Large intestine (tissue), 3 donors: ENCODE measurements at regions not wholly inside any gene's neighbourhood (a gene's known extent, or its start where the extent isn't known, plus 50 kb on each side); places are given as distances from the start of the nearest gene placed in this dataset.

Experiments used
- DNase-seq, 2 donors: peaks; one replicate each; pipeline versions ENCODE4 v3.0.0 to v3.0.0-alpha.2; 2013
- H3K27ac ChIP-seq: one replicate; pipeline ENCODE4 v1.5.1; 2013; ENCODE audit warnings: low read length
- H3K27me3 ChIP-seq: 2 replicates; pipeline ENCODE4 v1.6.1; 2013; ENCODE audit warnings: low read length; ENCODE audit not compliant: control insufficient read depth, insufficient read depth
- H3K36me3 ChIP-seq: 2 replicates; pipeline ENCODE4 v1.6.1; 2013; ENCODE audit warnings: low read length; ENCODE audit not compliant: control insufficient read depth, insufficient read depth
- H3K4me1 ChIP-seq: one replicate; pipeline ENCODE4 v1.6.1; 2013; ENCODE audit warnings: low read length; ENCODE audit not compliant: control insufficient read depth, insufficient read depth
- H3K4me3 ChIP-seq: one replicate; pipeline ENCODE4 v1.5.1; 2013; ENCODE audit warnings: low read length
- H3K9me3 ChIP-seq: one replicate; pipeline ENCODE4 v1.6.1; 2013; ENCODE audit warnings: mild to moderate bottlenecking, low read depth, low read length, moderate library complexity; ENCODE audit not compliant: control insufficient read depth
- WGBS: methylation state at CpG from one replicate; pipeline ENCODE4 v1.1.5; 2013; ENCODE audit warnings: low lambda C conversion rate; ENCODE audit not compliant: insufficient coverage; 5-methylcytosine and 5-hydroxymethylcytosine counted together

- DNase-seq = no peak
- H3K36me3 ChIP-seq = no peaks in the 10 kb centered on the region
- H3K4me3 ChIP-seq = no peak overlapping the region
- no peaks in the 10 kb centered on the region for H3K9me3 ChIP-seq
- H3K4me1 ChIP-seq = peaks cover 13% of the 10 kb centered on the region
- WGBS = no CpG with 5 or more reads among the region's 5 CpGs
- no peak overlapping the region for H3K27ac ChIP-seq
- H3K27me3 ChIP-seq = peaks cover 2% of the 10 kb centered on the region
These were observed 95.7 kb upstream of the AKT3 start for GRCh38 chr1:243945727-243946126.

DNA sequence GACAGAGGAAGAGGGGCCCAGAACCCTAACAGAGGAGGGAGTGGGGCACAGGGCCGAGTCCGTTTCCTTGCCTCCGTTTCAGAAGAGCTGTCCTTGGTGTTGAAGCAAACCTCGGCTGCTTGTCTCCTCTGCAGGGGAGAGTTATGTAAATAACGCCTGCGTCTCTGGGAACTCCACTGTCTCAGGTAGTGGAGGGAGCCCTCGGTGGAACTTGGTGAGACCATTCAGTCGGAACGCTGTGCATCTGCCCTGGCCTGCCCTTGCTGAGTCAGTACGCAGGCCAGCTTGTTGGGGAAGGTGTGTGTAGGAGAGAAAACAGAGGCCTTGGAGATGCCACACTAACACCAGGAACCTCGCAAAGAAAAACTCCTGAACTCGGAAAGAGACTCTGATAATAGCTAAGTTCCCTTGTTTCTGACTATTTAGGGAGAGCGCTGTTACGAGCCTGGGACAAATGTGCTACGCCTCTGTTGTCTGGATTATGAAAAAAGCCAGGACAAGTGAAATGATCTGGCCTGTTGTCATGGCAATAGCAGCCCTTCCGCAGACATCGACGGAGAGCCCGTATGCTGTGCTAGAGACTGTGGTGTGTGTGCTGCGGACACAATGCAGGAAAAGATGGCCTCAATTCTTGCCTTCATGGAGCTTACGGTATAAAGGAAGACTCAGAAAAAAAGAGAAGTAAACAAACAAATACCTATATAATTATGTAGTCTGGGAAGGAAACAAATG, 94.6 kb upstream of the AKT3 start:
- DNase-seq = peak in 1 of 2 donors; percentile 30
- peaks cover 13% of the 10 kb centered on the region for H3K4me1 ChIP-seq
- WGBS = no CpG with 5 or more reads among the region's 21 CpGs
- H3K9me3 ChIP-seq = no peaks in the 10 kb centered on the region
- peaks cover 8% of the 10 kb centered on the region for H3K27me3 ChIP-seq
- no peak overlapping the region for H3K4me3 ChIP-seq
- H3K36me3 ChIP-seq = no peaks in the 10 kb centered on the region
- no peak overlapping the region for H3K27ac ChIP-seq

DNA sequence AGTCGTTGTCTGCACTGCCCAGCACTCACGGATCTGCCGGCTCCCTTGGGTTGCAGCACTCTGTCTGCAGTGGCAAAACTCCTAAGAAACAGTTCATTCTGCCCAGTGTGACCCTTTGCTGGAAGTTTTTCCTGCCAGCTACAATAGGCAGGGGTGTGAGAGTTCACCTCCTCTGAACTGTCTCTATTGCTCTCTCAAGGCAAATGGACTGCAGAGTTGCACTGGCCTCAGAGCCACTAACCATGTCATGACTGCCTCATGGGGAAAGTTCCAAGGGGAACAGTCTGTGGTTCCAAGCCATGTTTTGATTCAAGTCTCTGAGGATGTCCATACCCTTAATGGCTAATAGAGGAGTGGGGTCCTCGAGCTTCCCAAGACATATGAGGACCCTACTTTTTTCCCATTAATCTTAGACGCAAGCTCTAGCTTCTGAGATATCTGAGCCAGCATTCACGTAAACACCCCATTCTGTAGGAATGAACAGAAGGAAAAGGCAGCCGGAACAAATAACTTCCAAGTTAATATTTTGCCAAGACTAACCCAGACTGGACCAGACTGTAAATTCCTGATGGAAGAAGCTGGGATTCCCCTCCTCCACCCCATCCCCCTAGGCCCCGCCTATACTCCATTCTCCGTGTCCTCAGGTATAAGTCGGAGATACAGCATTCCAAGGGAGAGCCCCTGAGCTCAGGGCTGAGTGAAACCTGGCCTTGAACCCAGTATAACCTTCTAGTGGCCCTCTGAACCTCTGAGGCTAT, 93.8 kb upstream of the AKT3 start:
- 40% methylated on average over 1 of the region's 10 CpGs for WGBS
- H3K36me3 ChIP-seq = no peaks in the 10 kb centered on the region
- H3K27ac ChIP-seq = no peak overlapping the region
- H3K27me3 ChIP-seq = peaks cover 8% of the 10 kb centered on the region
- H3K9me3 ChIP-seq = no peaks in the 10 kb centered on the region
- no peak overlapping the region for H3K4me3 ChIP-seq
- peak; percentile 15 to 74 for DNase-seq
- peaks cover 13% of the 10 kb centered on the region for H3K4me1 ChIP-seq

- H3K27ac ChIP-seq = no peak overlapping the region
- 80% methylated on average over 1 of the region's 18 CpGs for WGBS
These were observed 92.4 kb upstream of the AKT3 start for GRCh38 chr1:243942196-243943150.

DNA sequence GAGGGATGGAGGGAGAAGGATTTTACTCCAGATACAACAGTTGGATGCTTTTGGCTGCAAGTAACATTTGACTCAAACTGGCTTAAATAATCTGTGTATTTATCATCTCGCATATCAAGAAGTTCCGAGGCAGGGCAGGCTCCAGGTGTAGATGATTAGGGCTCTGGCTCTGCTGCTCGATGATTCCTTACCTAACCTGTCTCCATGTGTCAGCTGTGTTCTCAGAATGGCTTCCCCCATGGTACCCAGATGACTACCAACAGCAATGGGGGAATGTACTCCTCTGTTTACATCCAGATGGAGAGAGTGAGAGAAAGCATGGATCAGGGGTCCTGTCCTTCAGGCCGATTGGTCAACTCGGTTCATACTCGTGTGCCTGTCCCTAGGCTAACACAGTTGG, 90.4 kb upstream of the AKT3 start:
- no CpG with 5 or more reads among the region's 6 CpGs for WGBS
- DNase-seq = no peak

More at GRCh38 chr1:243942196-243943150, 92.4 kb upstream of the AKT3 start:
- Histone ChIP-seq H3K27me3 (peaks cover 8% of the 10 kb centered on the region), H3K4me1 (peaks cover 13% of the 10 kb centered on the region), H3K36me3 (no peaks in the 10 kb centered on the region), H3K4me3 (no peak overlapping the region), H3K9me3 (no peaks in the 10 kb centered on the region)
- DNase-seq = no peak

GRCh38 chr1:243939167-243939848, 89.3 kb upstream of the AKT3 start:
- Histone ChIP-seq H3K36me3 (no peaks in the 10 kb centered on the region), H3K27ac (no peak overlapping the region), H3K9me3 (no peaks in the 10 kb centered on the region), H3K4me3 (no peak overlapping the region), H3K27me3 (peaks cover 11% of the 10 kb centered on the region), H3K4me1 (peaks cover 10% of the 10 kb centered on the region)
- no peak for DNase-seq
- WGBS = 88% methylated on average over 1 of the region's 3 CpGs

More for the DNA sequence above, 90.4 kb upstream of the AKT3 start:
- peaks cover 11% of the 10 kb centered on the region for H3K27me3 ChIP-seq
- H3K4me3 ChIP-seq = no peak overlapping the region
- H3K36me3 ChIP-seq = no peaks in the 10 kb centered on the region
- peaks cover 13% of the 10 kb centered on the region for H3K4me1 ChIP-seq
- H3K27ac ChIP-seq = no peak overlapping the region
- no peaks in the 10 kb centered on the region for H3K9me3 ChIP-seq

DNA sequence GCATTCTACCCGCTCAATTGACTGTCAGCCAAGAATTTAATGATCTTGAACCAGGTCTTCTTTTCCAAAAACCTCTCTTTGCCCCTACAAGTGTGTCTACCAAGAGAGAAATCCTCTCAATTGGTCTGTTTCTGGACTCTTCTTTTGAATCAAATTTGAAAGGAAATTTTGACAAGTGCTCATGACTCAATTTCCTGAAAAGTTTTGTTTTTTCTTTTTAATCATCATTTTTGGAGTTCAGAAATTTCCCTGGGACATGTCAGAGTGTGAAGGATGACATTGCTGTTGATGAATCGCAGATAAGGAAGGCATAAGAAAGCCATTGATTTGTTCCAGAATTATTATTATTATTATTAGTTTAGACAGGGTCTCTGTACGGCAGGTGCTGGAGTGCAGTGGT, 88.2 kb upstream of the AKT3 start:
- Histone ChIP-seq H3K27ac (no peak overlapping the region), H3K4me1 (peaks cover 3% of the 10 kb centered on the region), H3K27me3 (peaks cover 11% of the 10 kb centered on the region), H3K4me3 (no peak overlapping the region), H3K36me3 (no peaks in the 10 kb centered on the region), H3K9me3 (no peaks in the 10 kb centered on the region)
- DNase-seq = no peak
- 82% methylated on average over 2 of the region's 3 CpGs for WGBS

GRCh38 chr1:243933495-243933894, 83.5 kb upstream of the AKT3 start:
- Histone ChIP-seq H3K9me3 (no peaks in the 10 kb centered on the region), H3K27me3 (peaks cover 16% of the 10 kb centered on the region), H3K4me1 (no peaks in the 10 kb centered on the region), H3K27ac (no peak overlapping the region), H3K4me3 (no peak overlapping the region), H3K36me3 (no peaks in the 10 kb centered on the region)
- DNase-seq = no peak
- WGBS = no CpG with 5 or more reads among the region's 4 CpGs

DNA sequence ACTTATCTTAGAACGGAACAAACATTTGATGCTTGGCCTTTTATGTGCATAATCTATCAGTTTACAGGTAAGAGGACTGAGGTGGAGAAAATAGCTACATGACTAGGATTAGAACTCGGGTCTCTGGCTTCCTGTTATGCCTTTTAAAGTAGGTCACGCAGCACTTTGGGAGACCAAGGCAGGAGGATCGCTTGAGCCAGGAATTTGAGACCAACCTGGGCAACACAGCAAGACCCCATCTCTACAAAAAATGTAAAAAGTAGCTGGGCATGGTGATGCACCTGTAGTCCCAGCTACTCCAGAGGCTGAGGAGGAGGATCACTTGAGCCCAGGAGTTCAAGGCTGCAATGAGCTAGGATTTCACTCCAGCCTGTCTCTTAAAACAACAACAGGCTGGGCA, 81.9 kb upstream of the AKT3 start:
- Histone ChIP-seq H3K36me3 (no peaks in the 10 kb centered on the region), H3K4me3 (no peak overlapping the region), H3K27ac (no peak overlapping the region), H3K27me3 (peaks cover 14% of the 10 kb centered on the region), H3K4me1 (no peaks in the 10 kb centered on the region), H3K9me3 (no peaks in the 10 kb centered on the region)
- 100% methylated on average over 1 of the region's 4 CpGs for WGBS
- no peak for DNase-seq
